NCI-H1930 (cell line): ENCODE measurements at regions not wholly inside any gene's neighbourhood (a gene's known extent, or its start where the extent isn't known, plus 50 kb on each side); places are given as distances from the start of the nearest gene placed in this dataset.

Source experiments
- DNase-seq, 2 experiments: peaks; one replicate each; lab custom pipeline; 2025; lab: John Stamatoyannopoulos, UW

DNA sequence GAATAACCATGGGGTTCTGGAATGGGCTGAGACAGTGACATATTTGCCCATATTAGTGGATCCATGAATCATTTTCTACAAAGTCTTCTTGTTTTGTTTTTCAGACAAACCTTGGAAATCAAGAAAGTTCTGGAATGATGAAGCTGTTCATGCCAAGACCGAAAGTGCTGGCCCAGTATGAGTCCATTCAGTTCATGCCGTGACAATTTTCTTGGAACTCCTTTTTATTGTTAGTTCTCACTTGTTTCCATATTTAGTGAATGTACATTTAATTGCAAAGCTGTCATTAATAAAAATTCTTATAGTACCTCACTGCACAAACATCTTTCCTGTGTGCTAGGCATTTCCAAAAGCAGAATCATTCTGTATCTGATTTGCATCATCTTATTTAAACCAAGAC, 100.6 kb upstream of the KCNJ15 start:
- DNase-seq = no peak

DNA sequence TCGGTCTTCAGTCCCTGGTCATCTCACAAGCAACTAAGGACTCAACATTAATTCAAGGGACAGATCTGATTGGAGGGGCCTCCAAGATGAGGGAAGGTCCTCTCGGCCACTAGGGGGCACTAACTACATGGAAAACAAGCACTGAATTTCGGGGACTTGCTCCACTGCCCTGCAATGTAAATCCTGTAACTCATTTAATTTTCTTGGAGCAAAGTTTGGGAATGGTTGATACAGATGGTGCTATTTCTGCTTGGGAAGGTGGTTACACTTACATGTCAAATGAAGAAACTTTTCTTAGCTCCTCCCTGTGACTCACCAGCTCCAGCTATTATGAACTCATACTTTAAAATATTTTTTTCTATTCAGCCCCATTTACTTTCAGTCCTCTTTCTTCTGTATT, 97.4 kb upstream of the KCNJ15 start:
- peak; percentile 4 to 10 for DNase-seq

DNA sequence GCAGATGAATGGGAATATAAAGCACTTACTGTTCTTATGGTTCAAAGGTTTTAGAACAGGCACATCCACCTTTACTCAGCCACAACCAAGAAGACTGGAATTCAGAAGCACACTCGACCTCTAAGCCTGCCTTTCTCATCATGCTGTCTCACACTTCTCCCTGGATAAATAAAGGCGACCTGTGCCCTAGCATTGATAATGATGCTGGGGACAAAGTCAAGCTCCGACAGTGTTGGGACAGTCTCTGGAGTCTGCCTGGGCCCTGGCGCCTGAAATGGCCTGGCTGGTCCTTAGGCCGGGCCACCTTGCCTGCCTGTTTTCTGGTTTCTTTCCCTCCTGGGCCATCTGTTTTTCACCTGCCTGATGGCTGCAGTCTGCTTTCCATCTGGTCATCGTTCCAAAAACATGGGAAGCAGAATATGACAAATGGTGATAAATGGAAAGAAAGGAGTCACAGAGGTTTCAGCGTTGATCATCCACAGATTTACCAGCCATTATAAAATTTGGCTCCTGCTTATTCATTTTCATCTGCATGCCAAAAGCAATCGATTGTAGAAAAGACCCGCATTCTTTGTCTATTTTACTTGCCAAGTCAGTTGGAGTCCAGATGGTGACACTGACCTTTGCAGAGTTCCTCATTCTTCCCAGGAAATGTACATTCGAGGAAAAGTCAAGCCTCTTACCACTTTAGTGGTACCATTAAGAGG, 91.2 kb upstream of the KCNJ15 start:
- DNase-seq = no peak

DNA sequence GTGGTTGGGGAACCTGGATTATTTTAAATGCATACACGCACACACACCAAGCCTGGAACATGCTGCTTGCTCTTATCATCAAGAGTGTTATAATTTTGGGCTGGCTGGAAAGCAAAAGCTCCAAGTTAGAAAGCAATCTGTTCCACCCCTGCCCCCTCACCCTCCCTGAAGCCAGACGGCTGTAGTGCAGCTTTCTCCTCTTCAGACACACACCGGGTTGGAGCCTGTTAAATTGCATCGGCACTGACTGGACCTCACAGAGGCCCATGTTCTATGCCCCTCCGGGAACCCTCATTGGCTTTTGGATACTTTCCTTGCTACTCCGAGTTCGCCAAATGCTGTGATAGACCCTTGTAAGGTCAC, 90.6 kb upstream of the KCNJ15 start:
- no peak for DNase-seq

DNA sequence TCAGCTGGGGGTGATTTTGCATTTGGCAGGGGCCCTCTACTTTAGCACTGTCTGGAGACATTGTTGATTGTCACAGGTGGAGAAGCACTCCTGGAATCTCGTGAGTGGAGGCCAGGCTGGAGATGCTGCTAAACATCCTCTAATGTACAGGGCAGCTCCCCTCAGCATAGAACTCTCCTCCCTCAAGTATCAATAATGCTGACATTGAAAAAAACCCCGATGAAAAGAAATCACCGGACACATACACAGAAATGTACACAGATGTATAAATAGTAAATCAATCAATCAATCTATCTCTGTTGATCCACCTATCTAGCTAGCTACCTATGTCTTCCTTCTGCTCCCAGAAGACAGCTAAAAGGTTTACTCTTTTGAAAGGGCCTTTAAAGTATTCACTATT, 89.4 kb upstream of the KCNJ15 start:
- no peak for DNase-seq

DNA sequence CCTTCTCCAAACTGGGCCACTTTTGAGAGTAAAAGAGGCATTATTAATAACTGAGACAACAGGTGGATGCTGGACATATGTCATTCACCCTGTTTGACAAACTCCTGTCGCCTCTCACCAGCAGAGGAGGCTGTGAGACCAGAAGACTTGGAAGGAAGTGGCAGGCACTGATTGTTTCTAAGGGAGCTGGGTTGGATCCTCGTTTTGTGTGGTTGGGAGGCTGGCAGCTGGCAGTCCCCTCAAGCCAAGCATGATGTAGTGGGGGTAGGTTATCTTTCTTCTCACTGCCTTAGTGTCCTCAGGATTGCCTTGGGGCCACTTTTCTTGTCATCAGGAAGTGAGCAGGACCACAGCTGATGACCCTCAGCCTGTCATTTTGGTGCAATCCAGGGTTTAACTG, 86.5 kb upstream of the KCNJ15 start:
- DNase-seq = no peak

DNA sequence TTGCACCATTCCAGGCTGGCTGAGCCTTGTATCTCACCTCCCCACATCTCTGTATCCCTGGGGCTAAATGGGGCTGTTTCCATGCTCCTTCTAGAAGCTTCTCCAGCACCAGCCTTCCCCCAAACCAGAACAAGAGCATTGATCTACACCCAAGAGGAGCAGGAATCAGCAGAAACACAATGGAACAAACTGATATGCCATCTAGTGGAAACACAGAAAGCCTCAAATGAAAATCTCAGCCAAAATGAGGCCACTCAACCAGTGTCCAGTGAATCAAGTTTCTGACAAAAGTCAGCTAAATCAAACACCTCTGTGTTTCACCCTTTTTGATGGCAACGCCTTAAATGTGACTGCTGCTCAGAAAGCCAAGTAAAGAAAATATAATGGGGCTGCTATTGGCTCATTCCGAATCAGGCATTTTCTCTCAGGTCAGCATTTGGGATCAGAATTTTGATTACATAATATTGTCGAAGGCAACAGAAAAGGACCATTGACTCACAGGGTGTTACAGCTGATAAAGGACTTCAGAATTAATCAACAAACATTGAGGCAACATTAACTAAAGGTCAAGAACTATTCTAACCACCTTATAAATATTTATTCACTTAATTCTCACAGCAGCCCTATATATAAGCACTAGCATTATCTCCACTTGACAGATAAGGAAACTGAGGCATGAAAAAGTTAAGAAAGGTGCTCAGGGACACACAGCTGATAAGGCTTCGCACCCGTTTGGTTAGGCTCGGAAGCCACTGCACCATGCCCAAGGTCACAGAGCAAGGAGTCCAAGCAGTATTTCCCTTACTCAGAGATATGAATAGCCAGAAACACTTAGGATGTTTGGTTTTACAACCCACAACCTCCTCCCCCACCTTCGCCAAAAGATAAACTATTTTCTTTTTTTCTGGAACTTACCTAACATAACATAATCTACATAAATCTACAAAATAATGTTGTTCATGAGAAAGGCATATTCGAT, 85.8 kb upstream of the KCNJ15 start:
- DNase-seq = no peak

DNA sequence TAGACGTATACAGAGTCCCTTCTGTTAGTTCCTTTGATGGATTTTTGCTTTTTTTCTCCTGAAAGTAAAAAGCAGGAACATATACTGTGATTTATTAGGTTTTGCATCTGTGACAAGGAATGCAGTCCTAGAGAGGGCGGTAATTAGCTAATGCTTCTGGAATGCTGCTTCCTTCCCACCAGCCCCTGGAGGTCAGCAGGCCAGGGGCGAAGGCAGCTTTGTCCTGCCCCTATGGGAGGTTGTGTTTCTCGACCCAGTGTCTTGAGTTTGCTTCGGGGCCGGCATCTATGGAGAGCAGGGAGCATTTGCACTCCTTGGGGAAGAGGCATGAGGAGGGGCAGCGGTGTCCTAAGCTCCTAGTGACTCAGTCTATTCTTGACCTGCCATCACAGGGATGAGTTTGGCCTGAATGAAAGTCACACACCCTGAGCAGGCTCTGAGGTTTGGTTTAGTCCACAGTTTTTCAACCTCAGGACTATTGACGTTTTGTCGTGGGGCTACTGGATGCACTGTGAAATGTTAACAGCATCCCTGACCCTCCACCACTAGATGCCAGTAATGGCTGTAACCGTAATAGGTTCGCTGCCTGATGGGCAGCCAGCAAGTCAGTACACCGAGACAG, 85.0 kb upstream of the KCNJ15 start:
- DNase-seq = no peak

DNA sequence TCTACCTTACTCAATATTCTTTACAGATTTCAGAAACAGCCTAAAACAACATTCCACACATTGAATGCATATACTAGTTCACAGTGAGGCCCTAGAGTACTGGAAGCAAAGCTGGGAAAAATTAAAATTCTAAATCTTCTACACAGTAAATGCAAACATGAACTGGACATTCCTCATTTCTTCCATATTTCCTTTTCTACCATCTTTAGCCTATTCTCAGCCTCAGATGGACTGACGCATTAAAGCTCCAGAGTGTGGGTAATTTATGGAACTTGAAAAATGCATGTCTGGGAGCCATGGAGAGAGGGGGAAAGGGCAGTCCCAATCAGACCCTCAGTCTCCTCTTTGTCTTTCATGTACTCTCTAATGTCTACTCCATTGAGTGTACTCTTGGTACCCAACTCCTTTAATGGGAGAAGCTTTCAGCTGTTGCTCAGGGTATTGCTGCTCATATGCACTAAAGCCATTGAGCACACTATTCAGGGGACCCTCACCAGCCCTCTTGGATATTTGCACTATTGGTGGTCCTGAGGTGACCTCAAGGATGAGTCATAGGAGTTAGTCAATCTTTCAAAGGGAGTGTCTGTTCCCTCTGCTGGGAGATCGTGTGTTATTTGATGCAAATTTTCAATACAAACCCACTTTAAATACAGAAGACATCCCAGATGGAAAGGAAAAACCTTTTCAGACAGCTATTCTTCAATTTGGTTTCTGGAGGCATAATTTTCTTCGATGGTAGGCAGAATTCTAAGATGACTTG, 83.3 kb upstream of the KCNJ15 start:
- no peak for DNase-seq

DNA sequence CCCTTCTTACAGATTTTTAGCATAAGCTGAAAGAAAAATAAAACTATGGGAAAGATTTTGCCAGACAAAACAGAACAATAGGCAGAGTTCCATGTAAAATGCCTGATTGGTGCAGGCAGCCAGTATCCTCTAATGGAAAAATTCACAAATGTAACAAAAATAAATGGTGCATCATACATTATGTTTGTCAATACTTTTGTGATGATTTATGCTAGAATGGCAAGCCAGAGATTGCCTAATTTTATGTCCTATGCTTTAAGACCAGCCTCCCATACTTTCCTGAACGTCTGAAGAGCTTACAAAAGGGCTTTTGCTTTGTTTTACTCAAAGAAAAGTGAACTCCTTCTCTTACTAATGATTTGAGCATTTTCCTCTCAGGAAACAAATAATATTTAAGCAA, 81.5 kb upstream of the KCNJ15 start:
- DNase-seq = no peak

DNA sequence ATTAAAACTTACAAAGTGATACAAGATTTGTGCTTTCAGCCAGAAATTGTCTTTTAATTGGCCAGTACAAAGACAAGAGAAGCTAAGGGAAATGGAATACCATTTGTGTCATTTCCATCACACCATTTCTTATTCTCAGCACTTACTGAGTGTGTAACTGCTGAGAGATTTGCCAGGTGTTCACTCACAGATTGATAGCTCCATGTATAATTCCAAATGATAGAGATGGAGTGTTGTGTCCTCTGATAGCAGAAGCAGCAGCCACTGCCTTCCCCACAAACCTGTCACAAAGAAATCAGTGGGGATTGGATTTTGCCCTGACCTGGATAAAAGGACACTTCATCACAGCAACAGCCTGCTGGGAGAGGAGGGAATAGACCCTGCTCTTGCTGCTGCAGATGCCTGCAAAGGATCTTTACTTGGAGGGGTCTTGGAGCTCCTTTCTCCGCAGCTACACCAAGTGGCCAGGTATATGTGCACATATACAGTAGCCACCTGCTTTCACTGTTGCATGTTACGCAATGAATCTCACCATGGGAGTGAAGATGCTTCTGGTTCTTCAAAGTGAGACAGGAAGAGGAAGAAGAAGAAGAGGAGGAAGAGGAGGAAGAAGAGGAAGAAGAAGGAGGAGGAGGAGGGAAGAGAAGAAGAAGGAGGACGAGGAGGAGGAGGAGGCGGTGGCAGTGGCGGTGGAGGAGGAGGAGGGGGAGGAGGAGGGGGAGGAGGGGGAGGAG, 78.7 kb upstream of the KCNJ15 start:
- no peak for DNase-seq

DNA sequence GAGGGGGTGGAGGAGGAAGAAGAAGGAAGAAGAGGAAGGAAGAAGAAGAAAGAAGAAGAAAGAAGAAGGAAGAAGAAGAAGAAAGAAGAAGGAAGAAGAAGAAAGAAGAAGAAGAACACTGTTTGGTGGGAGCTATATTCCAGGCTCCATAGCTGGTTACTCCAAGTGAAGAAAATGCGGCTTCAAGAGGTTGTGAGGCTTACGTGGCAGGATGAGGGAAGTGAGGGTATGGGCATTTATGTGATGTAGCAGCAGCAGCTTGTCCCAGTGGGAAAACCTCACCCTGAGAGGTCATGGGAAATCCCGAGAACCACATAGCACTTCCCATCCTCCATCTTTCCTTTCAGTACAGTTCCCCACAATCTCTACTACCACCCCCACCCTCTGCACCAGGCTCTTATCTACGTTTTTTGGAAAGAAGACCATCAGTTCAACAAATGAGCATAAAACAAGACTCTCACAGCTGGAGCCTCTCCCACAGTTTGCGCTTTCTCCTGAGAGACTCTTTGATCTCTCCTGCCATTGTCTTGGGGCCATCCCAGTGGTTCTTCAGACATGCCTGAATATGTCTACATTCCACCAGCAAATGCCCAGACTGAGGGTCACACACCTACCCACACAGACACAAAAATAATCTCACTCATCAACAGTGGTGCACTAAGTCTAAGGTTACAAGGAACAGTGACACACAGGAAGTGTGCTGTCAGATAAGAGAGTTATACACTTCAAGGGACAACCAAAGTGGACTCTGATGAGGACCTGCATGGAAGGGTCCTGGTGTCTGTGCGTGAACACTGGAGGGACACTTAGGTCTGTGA, 77.9 kb upstream of the KCNJ15 start:
- DNase-seq = no peak

DNA sequence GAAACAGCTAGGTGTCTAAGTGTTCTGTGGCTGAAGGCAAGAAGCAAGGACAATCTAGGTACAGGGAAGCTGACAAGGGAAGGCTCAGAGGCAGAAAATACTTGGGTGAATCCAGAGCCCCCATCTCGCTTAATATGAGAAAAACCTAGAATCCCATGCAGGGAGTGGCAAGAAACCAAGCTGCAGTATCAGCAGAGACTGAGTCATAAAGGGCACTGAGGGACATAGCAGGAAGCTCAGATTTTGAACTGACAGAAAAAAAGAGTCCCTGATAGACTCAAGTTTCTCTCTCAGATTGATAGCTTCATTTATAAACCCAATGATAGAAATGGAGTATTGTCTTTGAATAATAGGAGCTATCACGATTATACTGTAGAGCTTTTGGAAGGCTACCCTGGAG, 77.3 kb upstream of the KCNJ15 start:
- no peak for DNase-seq

DNA sequence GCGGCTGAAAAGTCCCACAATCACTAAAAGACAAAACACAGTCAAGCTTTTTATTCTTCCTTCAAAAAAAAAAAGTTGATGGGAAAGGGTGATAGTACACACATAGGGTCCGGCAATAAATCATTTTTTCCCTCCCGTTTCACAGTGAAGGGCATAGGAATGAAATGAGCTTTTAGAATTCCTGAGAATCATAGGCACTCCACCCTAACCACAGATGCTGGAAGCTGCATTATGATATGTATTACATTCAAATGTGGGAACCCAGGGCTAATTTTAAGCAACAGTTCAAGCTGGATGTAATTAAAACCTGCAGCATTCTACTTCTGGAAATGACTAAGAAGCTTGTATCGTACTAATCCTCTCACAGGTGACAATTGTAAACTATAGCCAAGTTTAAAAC, 75.7 kb upstream of the KCNJ15 start:
- DNase-seq = no peak

DNA sequence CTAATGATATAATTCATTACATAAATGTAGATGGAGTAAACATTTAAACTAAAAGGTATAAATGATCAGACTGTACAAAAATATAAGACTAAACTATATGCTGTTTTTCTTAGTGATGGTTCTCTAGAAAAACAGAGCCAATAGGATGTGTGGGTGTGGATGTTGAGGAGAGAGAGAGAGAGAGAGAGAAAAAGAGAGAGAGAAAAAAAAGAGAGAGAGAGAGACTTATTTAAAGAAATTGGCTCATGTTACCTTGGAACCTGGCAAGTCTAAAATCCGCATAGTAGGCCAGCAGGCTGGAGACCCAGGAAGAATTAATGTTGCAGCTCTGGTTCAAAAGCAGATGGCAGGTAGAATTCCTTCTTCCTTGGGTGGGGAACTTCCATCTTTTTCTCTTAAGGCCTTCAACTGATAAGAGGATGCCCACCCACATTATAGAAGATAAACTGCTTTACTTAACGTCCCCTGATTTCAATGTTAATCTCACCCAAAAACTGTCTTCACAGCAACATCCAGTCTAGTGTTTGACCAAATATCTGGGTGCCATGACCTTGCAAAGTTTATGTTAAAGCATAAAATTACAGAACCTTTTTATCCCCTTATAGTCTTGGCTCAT, 74.3 kb upstream of the KCNJ15 start:
- no peak for DNase-seq

DNA sequence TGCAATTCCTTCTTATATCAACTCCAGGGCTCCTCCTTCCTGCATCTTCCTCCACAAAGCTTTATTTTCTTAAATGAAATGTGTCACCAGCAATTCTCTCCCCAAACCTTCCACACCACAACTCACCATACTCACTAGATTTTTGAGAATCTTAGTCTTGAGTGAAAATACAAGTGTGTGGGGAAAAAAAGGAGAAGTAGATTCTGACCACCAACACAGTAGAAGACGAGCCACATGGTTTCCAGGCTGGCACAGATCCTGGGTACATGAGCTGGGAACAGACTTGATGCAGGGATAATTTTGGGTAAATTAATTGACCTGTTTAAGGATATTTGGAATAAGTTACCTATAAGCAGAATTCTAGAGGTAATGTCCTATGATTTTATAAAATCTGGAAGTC, 72.8 kb upstream of the KCNJ15 start:
- no peak for DNase-seq

DNA sequence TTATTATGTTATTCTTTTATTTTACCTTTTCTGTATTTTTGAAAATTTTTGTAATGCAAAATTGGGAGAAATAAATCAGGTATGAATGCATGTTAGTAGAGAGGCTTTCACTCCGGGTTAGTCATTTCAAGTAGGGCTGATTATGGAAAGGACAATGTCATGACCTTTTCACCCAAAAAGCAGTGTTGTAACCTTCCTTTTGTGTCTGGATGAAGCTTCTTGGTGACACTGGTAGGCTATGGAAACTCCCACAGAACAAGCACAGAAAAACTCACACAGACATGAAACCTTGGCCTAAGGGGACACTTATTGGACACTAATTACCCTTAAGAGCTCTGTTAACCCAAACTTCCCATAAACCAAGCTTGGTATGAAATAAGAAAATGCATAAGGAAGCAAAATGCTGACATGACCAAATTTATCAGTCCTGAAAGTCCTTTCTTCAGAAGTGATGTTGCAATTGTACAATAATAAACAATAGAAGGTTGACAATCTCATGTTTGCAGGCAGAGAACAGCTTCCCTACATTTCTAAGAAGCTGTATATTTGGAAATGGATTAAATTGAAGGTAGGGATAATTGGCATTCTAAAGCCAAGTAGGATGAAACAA, 70.0 kb upstream of the KCNJ15 start:
- DNase-seq = no peak

DNA sequence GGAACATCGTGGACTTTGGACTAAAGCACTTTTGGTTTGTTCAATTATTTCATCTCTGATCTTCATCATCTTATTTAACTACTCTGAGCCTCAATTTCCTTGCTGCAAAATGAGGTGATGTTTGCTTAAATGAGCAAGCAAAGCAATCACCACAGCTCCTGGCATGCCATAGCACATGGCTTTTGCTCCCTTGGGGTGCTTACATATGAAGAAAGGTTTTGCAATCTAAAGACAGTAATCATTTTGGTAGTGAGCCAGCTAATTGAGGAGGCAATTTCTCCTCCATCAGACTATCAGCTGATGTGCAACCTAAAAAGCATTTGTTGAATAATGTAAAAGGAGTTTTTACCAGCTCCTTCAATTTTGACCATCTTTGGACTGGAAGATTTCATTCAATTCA, 68.8 kb upstream of the KCNJ15 start:
- no peak for DNase-seq

DNA sequence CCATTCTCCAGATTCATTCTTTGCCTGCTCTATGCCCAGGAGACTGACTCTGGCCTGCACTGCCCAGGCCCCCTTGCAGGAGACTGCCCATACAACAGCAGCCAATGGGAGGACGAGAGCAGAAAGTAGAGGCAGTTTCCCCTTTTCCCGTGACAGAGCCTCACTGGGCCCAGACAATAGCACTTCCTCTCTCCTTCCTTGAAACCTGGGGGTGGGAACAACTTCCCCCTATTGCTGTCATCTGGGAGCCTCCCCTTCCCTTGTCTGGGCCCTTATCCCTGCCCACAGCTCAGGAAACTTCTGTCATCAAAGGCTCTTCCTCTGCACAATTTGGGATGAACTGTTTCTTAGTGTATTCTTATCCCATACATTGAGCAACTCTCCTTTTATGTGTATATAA, 60.8 kb upstream of the KCNJ15 start:
- no peak for DNase-seq

DNA sequence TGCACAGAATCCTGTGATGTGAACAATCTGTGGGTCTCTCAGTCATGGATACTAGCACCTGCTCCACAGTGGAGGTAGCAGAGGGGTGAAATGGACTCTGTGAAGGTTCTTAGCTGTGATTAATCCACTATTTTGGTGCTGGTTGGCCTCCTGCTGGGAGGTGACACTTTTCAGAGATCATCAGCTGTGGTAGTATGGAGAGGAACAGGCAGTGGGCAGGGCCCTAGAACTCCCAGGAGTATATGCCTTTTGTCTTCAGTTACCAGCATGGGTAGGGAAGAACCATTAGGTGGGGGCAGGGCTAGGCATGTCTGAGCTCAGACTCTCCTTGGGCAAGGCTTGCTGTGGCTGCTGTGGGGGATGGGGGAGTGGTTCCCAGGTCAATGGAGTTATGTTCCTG, 54.0 kb upstream of the KCNJ15 start:
- no peak for DNase-seq
